ENCODE measurements at regions not wholly inside any gene's neighbourhood (a gene's known extent, or its start where the extent isn't known, plus 50 kb on each side); places are given as distances from the start of the nearest gene placed in this dataset.

DNA sequence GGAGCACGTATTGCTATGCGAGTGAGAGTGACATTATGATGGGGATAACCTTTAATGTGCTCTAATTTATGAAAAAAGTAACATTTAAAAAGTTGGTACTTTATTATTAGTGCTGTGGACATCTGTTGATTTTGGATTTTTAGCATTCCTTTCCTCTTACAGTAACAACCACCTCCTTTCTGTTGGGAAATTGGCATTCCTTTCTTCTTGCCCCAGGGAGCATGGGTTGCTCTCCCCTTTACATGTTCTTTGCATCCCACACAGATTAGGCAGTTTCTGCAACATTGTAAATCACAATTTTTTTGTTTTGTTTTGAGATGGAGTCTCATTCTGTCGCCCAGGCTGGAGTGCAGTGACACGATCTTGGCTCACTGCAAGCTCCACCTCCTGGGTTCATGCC lies 300.2 kb downstream of the LPIN1 start:
- no peak for TF ChIP-seq POLR2A (IDR thresholded peaks at IDR 0.05; ENCODE audit: low read depth, low read length)
- no peak for TF ChIP-seq TAF1 (IDR thresholded peaks at IDR 0.05; ENCODE audit: low read depth, low read length)
- TF ChIP-seq POLR2AphosphoS5 (IDR thresholded peaks at IDR 0.05; ENCODE audit: low read depth, low read length), result no peak
- no peak for TF ChIP-seq SPI1 (IDR thresholded peaks at IDR 0.05; ENCODE audit: low read depth, low read length)
- TF ChIP-seq POU2F2 (IDR thresholded peaks at IDR 0.05; ENCODE audit: low read depth, low read length), result no peak
- no peak for TF ChIP-seq PAX5 (IDR thresholded peaks at IDR 0.05; ENCODE audit: insufficient read depth, low read length, severe bottlenecking)
